Naive thymus-derived CD8-positive, alpha-beta T cell (primary cell): ENCODE measurements at regions not wholly inside any gene's neighbourhood (a gene's known extent, or its start where the extent isn't known, plus 50 kb on each side); places are given as distances from the start of the nearest gene placed in this dataset.

Source experiments
- ATAC-seq, 2 donors: fragments of 150-1000 bp; cut with Tn5 transposase in 1 of 2; sonication (Bioruptor Pico), chemical (Tn5 transposase) in 1 of 2; 1 replicate in 1 of 2; 2 replicates in 1 of 2; pipeline ENCODE4 v1.10.0; 2021; ENCODE audit warnings: mild to moderate bottlenecking in 2 of 2, moderate library complexity in 2 of 2
- POLR2A ChIA-PET: fragments of 350-600 bp; sonication (Branson Sonifier 250); formaldehyde crosslinking; loops from one replicate; lab custom pipeline; 2021; ENCODE audit warnings: antibody characterized with exemption; lab: Charles Lee
- DNase-seq, 10 donors: peaks; one replicate each; pipeline versions ENCODE4 v3.0.0 to v3.0.0-alpha.2; 2020 to 2022
- H3K27ac Mint-ChIP-seq, 10 donors: one replicate each; pipeline ENCODE4 v1.8.0; 2020 to 2022; ENCODE audit warnings: mild to moderate bottlenecking in 10 of 10, mixed read lengths in 10 of 10, moderate library complexity in 4 of 10, inconsistent platforms in 1 of 10
- H3K27me3 Mint-ChIP-seq, 5 donors: one replicate each; pipeline ENCODE4 v1.8.0; 2021 to 2022; ENCODE audit warnings: mixed read lengths in 5 of 5
- H3K36me3 Mint-ChIP-seq, 3 donors: one replicate each; pipeline ENCODE4 v1.8.0; 2020 to 2022; ENCODE audit warnings: mixed read lengths in 3 of 3, mild to moderate bottlenecking in 2 of 3, inconsistent platforms in 1 of 3
- H3K4me1 Mint-ChIP-seq, 4 donors: one replicate each; pipeline ENCODE4 v1.8.0; 2021 to 2022; ENCODE audit warnings: mixed read lengths in 4 of 4
- H3K4me3 Mint-ChIP-seq, 10 donors: one replicate each; pipeline ENCODE4 v1.8.0; 2020 to 2022; ENCODE audit warnings: mild to moderate bottlenecking in 10 of 10, mixed read lengths in 10 of 10, moderate library complexity in 6 of 10, inconsistent platforms in 1 of 10
- H3K9me3 Mint-ChIP-seq, 9 donors: one replicate each; pipeline ENCODE4 v1.8.0; 2020 to 2022; ENCODE audit warnings: mixed read lengths in 9 of 9, mild to moderate bottlenecking in 3 of 9, inconsistent platforms in 1 of 9, moderate library complexity in 1 of 9

GRCh38 chr6:113326781-113327180, 530.4 kb upstream of the MARCKS start:
- Mint-ChIP-seq H3K27me3 (peaks cover 0 to 9% (median 2%) of the 10 kb centered on the region in 5 donors), H3K36me3 (no peaks in the 10 kb centered on the region), H3K9me3 (peaks cover 0 to 6% (median 0%) of the 10 kb centered on the region in 9 donors), H3K27ac (no peak overlapping the region), H3K4me1 (no peaks in the 10 kb centered on the region), H3K4me3 (no peak overlapping the region)
- POLR2A ChIA-PET = no interaction called here
- no peak for DNase-seq
- no peak for ATAC-seq

GRCh38 chr6:113328886-113329381, 528.2 kb upstream of the MARCKS start:
- Mint-ChIP-seq H3K27me3 (peaks cover 0 to 13% (median 2%) of the 10 kb centered on the region in 5 donors), H3K4me3 (no peak overlapping the region), H3K27ac (no peak overlapping the region), H3K4me1 (no peaks in the 10 kb centered on the region), H3K9me3 (peaks cover 0 to 14% (median 0%) of the 10 kb centered on the region in 9 donors), H3K36me3 (no peaks in the 10 kb centered on the region)
- DNase-seq (no peak), ATAC-seq (no peak)
- POLR2A ChIA-PET = no interaction called here

- H3K27me3 Mint-ChIP-seq = peaks cover 0 to 13% (median 2%) of the 10 kb centered on the region in 5 donors
- no peaks in the 10 kb centered on the region for H3K4me1 Mint-ChIP-seq
- H3K4me3 Mint-ChIP-seq = no peak overlapping the region
- no peak overlapping the region for H3K27ac Mint-ChIP-seq
- POLR2A ChIA-PET = no interaction called here
- no peak for ATAC-seq
- no peak for DNase-seq
- H3K36me3 Mint-ChIP-seq = no peaks in the 10 kb centered on the region
- H3K9me3 Mint-ChIP-seq = peaks cover 0 to 10% (median 0%) of the 10 kb centered on the region in 9 donors
Observed at GRCh38 chr6:113329942-113330635, 527.1 kb upstream of the MARCKS start.

GRCh38 chr6:113330636-113330946, 526.6 kb upstream of the MARCKS start:
- Mint-ChIP-seq H3K27ac (no peak overlapping the region), H3K9me3 (peaks cover 0 to 10% (median 0%) of the 10 kb centered on the region in 9 donors), H3K36me3 (no peaks in the 10 kb centered on the region), H3K4me3 (no peak overlapping the region), H3K4me1 (no peaks in the 10 kb centered on the region), H3K27me3 (peaks cover 0 to 13% (median 2%) of the 10 kb centered on the region in 5 donors)
- POLR2A ChIA-PET = no interaction called here
- DNase-seq (no peak), ATAC-seq (no peak)

- Mint-ChIP-seq H3K9me3 (peaks cover 0 to 10% (median 0%) of the 10 kb centered on the region in 9 donors), H3K36me3 (no peaks in the 10 kb centered on the region)
- POLR2A ChIA-PET = no interaction called here
Observed at GRCh38 chr6:113331021-113331420, 526.1 kb upstream of the MARCKS start.

GRCh38 chr6:113338644-113339043, 518.5 kb upstream of the MARCKS start:
- Mint-ChIP-seq H3K27ac (no peak overlapping the region), H3K4me3 (no peak overlapping the region), H3K36me3 (no peaks in the 10 kb centered on the region), H3K27me3 (peaks cover 0 to 2% (median 1%) of the 10 kb centered on the region in 5 donors), H3K4me1 (no peaks in the 10 kb centered on the region), H3K9me3 (peaks cover 0 to 2% (median 0%) of the 10 kb centered on the region in 9 donors)
- POLR2A ChIA-PET = no interaction called here
- ATAC-seq = no peak
- no peak for DNase-seq

More at GRCh38 chr6:113331021-113331420, 526.1 kb upstream of the MARCKS start:
- ATAC-seq (no peak), DNase-seq (no peak)
- no peak overlapping the region for H3K27ac Mint-ChIP-seq
- H3K27me3 Mint-ChIP-seq = peaks cover 0 to 13% (median 3%) of the 10 kb centered on the region in 5 donors
- no peak overlapping the region for H3K4me3 Mint-ChIP-seq
- no peaks in the 10 kb centered on the region for H3K4me1 Mint-ChIP-seq

GRCh38 chr6:113339209-113339608, 517.9 kb upstream of the MARCKS start:
- no peaks in the 10 kb centered on the region for H3K36me3 Mint-ChIP-seq
- ATAC-seq (no peak), DNase-seq (no peak)
- H3K27ac Mint-ChIP-seq = no peak overlapping the region
- H3K9me3 Mint-ChIP-seq = no peaks in the 10 kb centered on the region
- peaks cover 0 to 2% (median 0%) of the 10 kb centered on the region in 5 donors for H3K27me3 Mint-ChIP-seq
- no peaks in the 10 kb centered on the region for H3K4me1 Mint-ChIP-seq
- no peak overlapping the region for H3K4me3 Mint-ChIP-seq
- POLR2A ChIA-PET = no interaction called here

- ATAC-seq = no peak
- H3K9me3 Mint-ChIP-seq = no peaks in the 10 kb centered on the region
- no peak for DNase-seq
- POLR2A ChIA-PET = no interaction called here
- no peaks in the 10 kb centered on the region for H3K4me1 Mint-ChIP-seq
- H3K27ac Mint-ChIP-seq = no peak overlapping the region
- H3K4me3 Mint-ChIP-seq = no peak overlapping the region
- H3K36me3 Mint-ChIP-seq = no peaks in the 10 kb centered on the region
- H3K27me3 Mint-ChIP-seq = peaks cover 0 to 2% (median 0%) of the 10 kb centered on the region in 5 donors
Observed at GRCh38 chr6:113340371-113340770, 516.8 kb upstream of the MARCKS start.

GRCh38 chr6:113343940-113344339, 513.2 kb upstream of the MARCKS start:
- POLR2A ChIA-PET = no interaction called here
- Mint-ChIP-seq H3K27ac (no peak overlapping the region), H3K4me1 (no peaks in the 10 kb centered on the region), H3K27me3 (peaks cover 0 to 3% (median 0%) of the 10 kb centered on the region in 5 donors), H3K4me3 (no peak overlapping the region), H3K9me3 (no peaks in the 10 kb centered on the region), H3K36me3 (no peaks in the 10 kb centered on the region)
- no peak for ATAC-seq
- DNase-seq = no peak

GRCh38 chr6:113344969-113345368, 512.2 kb upstream of the MARCKS start:
- H3K27ac Mint-ChIP-seq = no peak overlapping the region
- no peaks in the 10 kb centered on the region for H3K36me3 Mint-ChIP-seq
- H3K4me3 Mint-ChIP-seq = no peak overlapping the region
- POLR2A ChIA-PET = no interaction called here
- H3K9me3 Mint-ChIP-seq = peaks cover 0 to 9% (median 0%) of the 10 kb centered on the region in 9 donors
- no peaks in the 10 kb centered on the region for H3K4me1 Mint-ChIP-seq
- ATAC-seq (no peak), DNase-seq (no peak)
- H3K27me3 Mint-ChIP-seq = peaks cover 2 to 10% (median 3%) of the 10 kb centered on the region in 5 donors

- POLR2A ChIA-PET = no interaction called here
- Mint-ChIP-seq H3K36me3 (no peaks in the 10 kb centered on the region), H3K4me1 (no peaks in the 10 kb centered on the region), H3K9me3 (peaks cover 0 to 9% (median 0%) of the 10 kb centered on the region in 9 donors), H3K27me3 (peaks cover 2 to 12% (median 3%) of the 10 kb centered on the region in 5 donors), H3K27ac (no peak overlapping the region), H3K4me3 (no peak overlapping the region)
- ATAC-seq (no peak), DNase-seq (no peak)
Observed at GRCh38 chr6:113347436-113347835, 509.7 kb upstream of the MARCKS start.

- no peak for ATAC-seq
- Mint-ChIP-seq H3K9me3 (peaks cover 0 to 9% (median 0%) of the 10 kb centered on the region in 9 donors), H3K4me3 (no peak overlapping the region), H3K4me1 (no peaks in the 10 kb centered on the region), H3K27me3 (peaks cover 2 to 17% (median 8%) of the 10 kb centered on the region in 5 donors), H3K36me3 (no peaks in the 10 kb centered on the region), H3K27ac (no peak overlapping the region)
- POLR2A ChIA-PET = no interaction called here
- DNase-seq = no peak
Observed at GRCh38 chr6:113350461-113350860, 506.7 kb upstream of the MARCKS start.

GRCh38 chr6:113351173-113351834, 505.8 kb upstream of the MARCKS start:
- no peak for DNase-seq
- Mint-ChIP-seq H3K9me3 (peaks cover 0 to 9% (median 0%) of the 10 kb centered on the region in 9 donors), H3K4me3 (no peak overlapping the region), H3K27ac (no peak overlapping the region), H3K4me1 (no peaks in the 10 kb centered on the region), H3K36me3 (no peaks in the 10 kb centered on the region), H3K27me3 (peaks cover 2 to 17% (median 8%) of the 10 kb centered on the region in 5 donors)
- POLR2A ChIA-PET = no interaction called here
- no peak for ATAC-seq
